NCI-H2196 treated with DMSO at 0.1 percent for 48 hours (cell line): ENCODE measurements at regions not wholly inside any gene's neighbourhood (a gene's known extent, or its start where the extent isn't known, plus 50 kb on each side); places are given as distances from the start of the nearest gene placed in this dataset.
"Not testable (repeated sequence)": the region's sequence is repeated elsewhere in the genome, so short reads cannot be mapped to it uniquely, and the experiment has no call there.

ENCODE experiments used
- DNase-seq: peaks from one replicate; lab custom pipeline; 2025; ENCODE audit not compliant: unreplicated experiment; lab: John Stamatoyannopoulos, UW

DNA sequence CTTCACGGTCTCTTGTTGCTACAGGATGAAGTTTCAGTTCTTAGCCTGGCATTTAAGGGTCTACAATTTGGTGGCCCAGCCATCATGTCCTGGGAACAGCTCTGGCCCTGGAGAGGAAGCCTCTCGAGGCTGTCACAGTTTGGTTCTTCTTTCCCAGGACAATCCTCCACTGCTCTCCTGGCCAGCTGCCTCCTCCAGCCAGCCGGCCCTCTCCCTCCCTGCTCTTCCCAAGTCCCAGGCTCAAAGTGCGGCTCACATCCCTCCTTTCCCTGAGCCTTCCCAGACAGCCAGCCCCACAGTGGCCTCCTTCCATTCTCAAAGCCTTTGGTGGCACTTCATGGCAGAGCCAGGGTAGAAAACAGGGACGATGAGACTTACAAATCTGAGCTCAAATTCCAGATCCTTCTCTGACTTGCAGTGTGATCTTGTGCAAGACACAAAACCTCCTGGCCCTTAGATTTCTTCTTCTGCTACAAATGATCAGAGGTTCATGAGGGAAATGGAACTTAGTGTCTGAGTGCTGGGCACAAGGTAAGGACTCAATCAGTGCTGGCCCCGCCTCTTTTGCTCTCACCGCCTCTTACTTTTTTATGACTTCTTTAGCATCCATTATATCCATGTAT lies 223.8 kb upstream of the ECI2 start:
- no peak for DNase-seq

DNA sequence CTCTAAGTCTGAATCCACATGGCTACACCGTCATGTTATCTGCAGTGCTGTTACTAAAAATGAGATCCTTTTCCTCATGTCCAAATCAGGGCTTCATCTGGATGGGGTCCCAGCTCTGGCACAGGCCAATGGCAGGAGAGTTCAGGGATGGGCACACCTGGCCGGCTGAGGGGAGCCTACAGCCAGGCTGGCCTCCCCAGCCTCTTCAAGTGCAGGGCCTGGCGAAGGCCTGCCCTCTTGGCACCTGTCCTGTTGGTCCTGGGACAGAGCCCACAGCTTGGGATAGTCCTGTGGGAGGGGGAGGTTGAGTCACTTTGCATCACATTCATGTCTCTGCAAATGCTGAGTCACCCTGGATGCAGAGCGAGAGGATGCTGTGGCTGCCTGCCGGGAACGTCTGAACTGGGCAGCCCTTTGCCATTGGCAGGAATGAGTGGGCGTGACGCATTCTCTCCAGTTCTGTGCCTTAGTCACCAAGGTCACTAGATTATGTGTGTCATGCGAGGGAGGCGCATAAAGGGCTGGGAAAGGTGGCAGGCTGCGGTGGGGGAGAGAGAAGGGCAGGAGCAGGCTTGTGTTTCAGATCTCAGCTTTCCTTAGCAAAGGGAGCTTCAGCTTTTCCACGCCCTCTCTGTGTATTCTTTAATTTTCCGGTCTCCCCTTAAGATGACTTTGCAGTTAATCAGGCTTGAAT lies 223.2 kb upstream of the ECI2 start:
- no peak for DNase-seq

GRCh38 chr6:4357660-4358152 lies 222.3 kb upstream of the ECI2 start:
- not testable (repeated sequence) for DNase-seq

GRCh38 chr6:4356899-4357659 lies 221.7 kb upstream of the ECI2 start:
- DNase-seq, result no peak

- DNase-seq, result no peak
Observed at GRCh38 chr6:4355241-4355640, 219.9 kb upstream of the ECI2 start.

DNA sequence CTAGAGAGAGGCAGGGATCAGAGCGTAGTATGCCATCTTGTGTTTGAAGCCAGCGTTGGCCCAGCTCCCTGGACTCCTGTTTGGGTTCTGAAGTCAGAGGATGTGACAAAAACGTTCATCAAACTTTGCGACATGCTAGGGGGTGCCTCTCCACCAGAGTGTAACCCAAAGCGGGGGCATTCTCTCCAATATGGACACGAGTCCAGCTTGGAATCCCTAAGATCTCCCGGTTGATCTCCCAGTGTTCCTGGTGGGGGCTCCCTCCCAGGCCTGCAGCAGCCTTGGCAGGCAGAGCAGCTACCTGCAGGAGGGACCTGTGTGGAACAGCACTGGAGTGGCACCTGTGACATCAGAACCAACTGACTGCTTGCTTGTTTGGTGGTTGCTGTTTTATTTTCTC lies 218.8 kb upstream of the ECI2 start:
- no peak for DNase-seq

DNA sequence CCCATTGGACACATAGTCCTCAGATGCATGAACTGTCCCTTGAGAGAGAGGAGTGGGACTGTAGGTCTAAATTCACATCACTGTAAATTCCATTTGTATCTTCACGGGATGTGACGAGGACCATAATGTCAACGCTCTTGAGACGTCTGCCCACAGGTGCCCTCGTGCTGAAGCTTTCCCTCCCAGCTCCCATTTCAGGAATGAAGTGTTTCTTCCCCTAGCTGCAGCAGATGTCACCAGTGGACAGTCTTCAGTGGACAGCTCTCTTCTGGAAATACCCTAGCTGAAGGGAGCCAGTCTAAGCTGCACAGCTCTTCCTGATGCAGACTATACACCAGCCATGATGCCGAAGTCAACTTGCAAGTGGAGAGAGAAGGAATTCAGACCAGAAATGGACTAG lies 217.4 kb upstream of the ECI2 start:
- DNase-seq, result no peak

DNA sequence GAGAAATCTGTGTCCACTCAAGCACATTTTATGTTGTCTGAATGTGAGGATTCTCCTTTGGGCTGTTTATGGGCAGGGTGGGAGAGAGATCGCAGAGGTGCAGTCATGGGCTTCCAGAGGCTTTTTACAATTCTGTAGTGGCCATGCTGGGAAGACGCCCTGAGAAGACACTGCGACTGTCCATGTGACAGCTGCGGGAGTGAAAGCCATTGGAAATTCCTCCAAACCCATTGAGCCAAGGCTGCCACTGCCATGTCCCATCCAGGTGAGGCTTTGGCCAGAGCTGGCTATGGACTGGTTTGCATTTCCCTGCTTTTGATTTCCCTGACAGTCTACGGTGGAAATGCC lies 216.9 kb upstream of the ECI2 start:
- DNase-seq, result no peak

DNA sequence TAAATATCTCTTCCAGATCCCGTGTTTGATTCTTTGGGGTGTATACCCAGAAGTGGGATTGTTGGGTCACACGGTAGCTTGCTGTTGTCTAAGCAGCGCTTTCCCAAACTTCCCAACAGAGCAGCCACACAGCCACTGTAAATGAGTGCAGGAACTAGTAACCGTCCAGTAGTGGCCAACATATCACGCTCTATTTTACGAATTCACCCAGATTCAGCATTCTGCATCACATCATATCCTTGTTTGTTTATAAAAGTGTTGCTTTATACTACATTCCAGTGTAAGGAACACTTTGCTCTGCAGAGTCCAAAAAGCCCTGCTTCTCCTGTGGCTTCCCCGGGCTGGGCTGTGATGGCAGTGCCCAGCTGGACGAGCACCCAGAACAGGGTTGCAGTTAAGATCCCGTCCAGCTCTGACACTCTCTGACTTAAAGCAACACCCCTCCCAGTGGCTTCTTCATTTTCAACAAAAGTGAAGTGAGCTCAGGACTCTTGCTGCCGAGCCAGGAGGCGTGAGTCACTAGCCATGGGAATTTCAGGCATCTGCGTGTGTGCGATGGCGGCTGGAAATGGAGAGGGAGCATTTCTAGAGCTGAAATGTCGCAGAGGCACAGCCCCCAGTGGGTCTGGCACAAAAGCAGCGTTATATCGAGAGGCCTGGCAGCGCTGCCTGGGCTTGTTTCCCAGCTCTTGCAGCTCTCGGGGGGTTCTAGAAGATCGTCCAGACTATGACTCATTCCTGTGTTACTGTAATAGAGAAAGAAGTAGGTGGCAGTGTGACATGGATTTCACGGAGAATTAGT lies 216.3 kb upstream of the ECI2 start:
- no peak for DNase-seq

DNA sequence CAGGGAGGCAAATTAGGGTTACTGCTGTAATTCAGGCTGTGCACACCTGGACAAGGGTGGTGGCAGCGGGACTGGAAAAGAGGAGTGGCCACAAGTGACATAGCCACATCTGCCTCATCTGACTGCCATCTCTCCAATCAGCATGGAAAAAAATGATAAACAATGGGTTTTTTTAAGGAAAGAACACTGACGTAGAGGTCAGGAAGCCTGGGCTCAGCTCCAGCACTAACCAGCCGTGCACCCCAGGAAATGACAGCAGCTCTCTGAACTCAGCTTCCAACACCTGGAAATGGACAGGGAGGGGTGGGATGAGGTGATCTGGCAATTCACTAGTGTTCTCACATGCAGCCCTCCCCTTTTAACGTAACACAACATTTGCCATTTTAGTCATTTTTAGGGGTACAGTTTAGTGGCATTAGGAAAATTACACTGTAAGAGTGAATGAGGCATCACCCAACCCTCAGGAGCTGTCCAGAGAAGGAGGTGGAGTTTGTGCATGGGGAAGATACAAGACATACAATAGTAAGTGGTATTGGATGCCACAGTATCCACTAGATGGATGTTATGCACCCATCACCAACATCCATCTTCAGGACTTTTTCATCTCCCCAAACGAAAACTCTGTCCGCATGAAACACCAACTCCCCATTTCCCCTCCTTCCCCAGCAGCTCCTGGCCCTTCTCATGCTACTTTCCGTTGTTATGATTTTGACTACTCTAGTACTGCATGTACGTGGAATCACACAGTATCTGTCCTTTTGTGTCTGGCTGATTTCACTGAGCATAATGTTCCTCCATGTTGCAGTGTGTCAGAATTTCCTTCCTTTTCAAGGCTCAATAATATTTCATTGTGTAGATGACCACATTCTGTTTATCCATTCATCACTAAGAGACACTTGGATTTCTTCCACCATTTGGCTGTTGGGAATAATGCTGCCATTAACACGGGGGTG lies 215.5 kb upstream of the ECI2 start:
- DNase-seq, result no peak

GRCh38 chr6:4349931-4350330 lies 214.6 kb upstream of the ECI2 start:
- no peak for DNase-seq

DNA sequence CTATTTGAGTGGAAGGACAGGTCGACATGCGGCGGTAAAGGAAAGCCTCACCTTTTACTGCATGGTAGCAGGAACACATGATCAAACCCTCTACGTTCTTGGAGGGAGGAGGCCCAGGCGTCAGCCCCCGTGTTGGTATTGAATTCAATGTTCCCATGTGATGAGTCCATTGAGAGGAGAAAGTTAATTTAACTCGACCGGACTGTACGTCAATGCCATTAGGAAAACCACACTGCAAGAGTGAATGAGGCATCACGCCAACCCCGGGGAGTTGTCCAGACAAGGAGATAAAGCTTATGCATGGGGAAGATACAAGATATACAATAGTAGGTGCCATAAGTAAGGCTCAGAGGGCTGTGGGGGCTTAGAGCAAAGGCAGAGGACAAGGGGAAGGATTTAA lies 213.9 kb upstream of the ECI2 start:
- DNase-seq, result no peak

DNA sequence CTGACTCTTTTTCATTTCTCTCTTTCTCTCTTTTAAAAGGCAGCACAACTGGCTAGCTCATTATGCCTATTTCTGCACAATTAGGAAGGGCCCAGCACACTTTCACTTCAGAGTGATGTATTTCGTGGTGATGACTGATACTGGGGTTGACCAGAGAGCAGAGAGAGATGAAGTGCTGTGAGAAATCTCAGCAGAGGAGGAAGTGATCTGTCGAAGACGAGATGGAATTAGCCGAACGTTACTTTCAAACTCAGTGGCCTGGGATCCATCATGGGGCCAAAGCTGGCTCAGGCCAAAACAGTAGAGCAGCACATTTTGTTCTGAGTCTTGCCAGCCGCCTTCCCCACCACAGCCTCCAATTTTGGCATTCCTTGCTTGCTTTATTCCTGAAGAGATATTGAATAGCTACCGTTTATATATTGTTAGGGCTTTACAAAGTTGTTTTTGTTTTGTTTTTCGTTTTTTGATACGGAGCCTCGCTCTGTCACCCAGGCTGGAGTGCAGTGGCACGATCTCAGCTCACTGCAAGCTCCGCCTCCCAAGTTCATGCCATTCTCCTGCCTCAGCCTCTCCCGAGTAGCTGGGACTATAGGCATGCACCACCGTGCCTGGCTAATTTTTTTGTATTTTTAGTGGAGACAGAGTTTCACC lies 213.2 kb upstream of the ECI2 start:
- no peak for DNase-seq

- DNase-seq, result no peak
Observed at GRCh38 chr6:4347877-4348276, 212.5 kb upstream of the ECI2 start.

- no peak for DNase-seq
Observed at GRCh38 chr6:4346659-4347333, 211.4 kb upstream of the ECI2 start.

DNA sequence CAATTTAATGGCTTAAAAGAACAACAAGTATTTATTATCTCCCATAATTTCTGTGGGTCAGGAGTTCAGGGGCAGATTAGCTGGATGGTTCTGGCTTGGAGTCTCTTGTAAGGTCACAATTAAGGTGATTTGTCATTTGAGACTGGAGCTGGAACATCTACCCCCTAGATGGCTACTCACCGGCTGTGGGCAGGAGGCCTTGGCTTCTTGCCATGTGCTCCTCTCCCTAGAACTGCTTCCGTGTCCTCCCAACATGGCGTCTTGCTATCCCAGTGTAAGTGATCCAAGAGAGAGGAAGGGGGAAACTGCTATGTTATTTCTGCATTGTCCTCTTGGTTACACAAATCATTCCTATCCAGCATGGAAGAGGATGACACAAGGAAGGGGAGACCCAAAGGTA lies 210.2 kb upstream of the ECI2 start:
- DNase-seq, result no peak

- no peak for DNase-seq
Observed at GRCh38 chr6:4344317-4344899, 209.0 kb upstream of the ECI2 start.

- no peak for DNase-seq
Observed at GRCh38 chr6:4342407-4343137, 207.2 kb upstream of the ECI2 start.
